ENCODE measurements at regions not wholly inside any gene's neighbourhood (a gene's known extent, or its start where the extent isn't known, plus 50 kb on each side); places are given as distances from the start of the nearest gene placed in this dataset.

- TF ChIP-seq POLR2A (IDR thresholded peaks at IDR 0.05; ENCODE audit: extremely low read depth, insufficient read length) = no peak
- TF ChIP-seq, protein P1, sequence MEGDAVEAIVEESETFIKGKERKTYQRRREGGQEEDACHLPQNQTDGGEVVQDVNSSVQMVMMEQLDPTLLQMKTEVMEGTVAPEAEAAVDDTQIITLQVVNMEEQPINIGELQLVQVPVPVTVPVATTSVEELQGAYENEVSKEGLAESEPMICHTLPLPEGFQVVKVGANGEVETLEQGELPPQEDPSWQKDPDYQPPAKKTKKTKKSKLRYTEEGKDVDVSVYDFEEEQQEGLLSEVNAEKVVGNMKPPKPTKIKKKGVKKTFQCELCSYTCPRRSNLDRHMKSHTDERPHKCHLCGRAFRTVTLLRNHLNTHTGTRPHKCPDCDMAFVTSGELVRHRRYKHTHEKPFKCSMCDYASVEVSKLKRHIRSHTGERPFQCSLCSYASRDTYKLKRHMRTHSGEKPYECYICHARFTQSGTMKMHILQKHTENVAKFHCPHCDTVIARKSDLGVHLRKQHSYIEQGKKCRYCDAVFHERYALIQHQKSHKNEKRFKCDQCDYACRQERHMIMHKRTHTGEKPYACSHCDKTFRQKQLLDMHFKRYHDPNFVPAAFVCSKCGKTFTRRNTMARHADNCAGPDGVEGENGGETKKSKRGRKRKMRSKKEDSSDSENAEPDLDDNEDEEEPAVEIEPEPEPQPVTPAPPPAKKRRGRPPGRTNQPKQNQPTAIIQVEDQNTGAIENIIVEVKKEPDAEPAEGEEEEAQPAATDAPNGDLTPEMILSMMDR (IDR thresholded peaks at IDR 0.05; ENCODE audit: low read depth, low read length) = no peak
These were observed 248.3 kb upstream of the CCNG1 start for GRCh38 chr5:163189023-163189553.

All from NB4 (cell line).